ENCODE measurements at regions not wholly inside any gene's neighbourhood (a gene's known extent, or its start where the extent isn't known, plus 50 kb on each side); places are given as distances from the start of the nearest gene placed in this dataset.

GRCh38 chr18:67179726-67180125 is 336.8 kb downstream of the DSEL start:
- no peak overlapping the region for H3K4me2 ChIP-seq (ENCODE audit: low read depth, low read length, poor library complexity, severe bottlenecking)
- no peaks in the 10 kb centered on the region for H3K27me3 ChIP-seq (ENCODE audit: low read length)
- H3K9ac ChIP-seq (ENCODE audit: low read length): no peak overlapping the region
- H3K79me2 ChIP-seq (ENCODE audit: insufficient read depth, low read length): no peaks in the 10 kb centered on the region
- no peaks in the 10 kb centered on the region for H3F3A ChIP-seq (ENCODE audit: insufficient read depth)
- no peak for TF ChIP-seq EZH2phosphoT487 (conservative IDR thresholded peaks at IDR 0.05; ENCODE audit: low read length)
- no peak for TF ChIP-seq CTCF (IDR thresholded peaks at IDR 0.05; ENCODE audit: insufficient read depth, low read length, poor library complexity, severe bottlenecking)
- no peaks in the 10 kb centered on the region for H3K9me3 ChIP-seq (ENCODE audit: insufficient read depth, low read length)
- H3K27ac ChIP-seq (ENCODE audit: low read depth, low read length): no peak overlapping the region
- no peaks in the 10 kb centered on the region for H3K36me3 ChIP-seq (ENCODE audit: low read length)
- H2AFZ ChIP-seq (ENCODE audit: low read depth, low read length, severe bottlenecking): no peak overlapping the region
- H3K9me2 ChIP-seq (replicated peaks; ENCODE audit: insufficient read depth, low read length): no peaks in the 10 kb centered on the region
- H3K4me3 ChIP-seq (ENCODE audit: insufficient read depth, low read length, poor library complexity, severe bottlenecking): no peak overlapping the region
- H4K20me1 ChIP-seq (ENCODE audit: low read depth, low read length): no peaks in the 10 kb centered on the region

GRCh38 chr18:67159662-67160061 is 356.9 kb downstream of the DSEL start:
- H4K20me1 ChIP-seq (ENCODE audit: low read depth, low read length): no peaks in the 10 kb centered on the region
- no peak overlapping the region for H3K27ac ChIP-seq (ENCODE audit: low read depth, low read length)
- H3K4me2 ChIP-seq (ENCODE audit: low read depth, low read length, poor library complexity, severe bottlenecking): no peak overlapping the region
- H2AFZ ChIP-seq (ENCODE audit: low read depth, low read length, severe bottlenecking): no peak overlapping the region
- H3F3A ChIP-seq (ENCODE audit: insufficient read depth): no peaks in the 10 kb centered on the region
- H3K36me3 ChIP-seq (ENCODE audit: low read length): no peaks in the 10 kb centered on the region
- H3K4me3 ChIP-seq (ENCODE audit: insufficient read depth, low read length, poor library complexity, severe bottlenecking): no peak overlapping the region
- TF ChIP-seq CTCF (IDR thresholded peaks at IDR 0.05; ENCODE audit: insufficient read depth, low read length, poor library complexity, severe bottlenecking): no peak
- no peaks in the 10 kb centered on the region for H3K27me3 ChIP-seq (ENCODE audit: low read length)
- no peaks in the 10 kb centered on the region for H3K9me3 ChIP-seq (ENCODE audit: insufficient read depth, low read length)
- no peak overlapping the region for H3K9ac ChIP-seq (ENCODE audit: low read length)
- no peaks in the 10 kb centered on the region for H3K79me2 ChIP-seq (ENCODE audit: insufficient read depth, low read length)
- H3K9me2 ChIP-seq (replicated peaks; ENCODE audit: insufficient read depth, low read length): no peaks in the 10 kb centered on the region

GRCh38 chr18:67154979-67155378 is 361.5 kb downstream of the DSEL start:
- no peak for TF ChIP-seq EZH2phosphoT487 (conservative IDR thresholded peaks at IDR 0.05; ENCODE audit: low read length)
- TF ChIP-seq CTCF (IDR thresholded peaks at IDR 0.05; ENCODE audit: insufficient read depth, low read length, poor library complexity, severe bottlenecking): no peak
- Histone ChIP-seq H2AFZ (ENCODE audit: low read depth, low read length, severe bottlenecking) (no peak overlapping the region), H3K4me2 (ENCODE audit: low read depth, low read length, poor library complexity, severe bottlenecking) (no peak overlapping the region), H3K4me3 (ENCODE audit: insufficient read depth, low read length, poor library complexity, severe bottlenecking) (no peak overlapping the region), H3K79me2 (ENCODE audit: insufficient read depth, low read length) (no peaks in the 10 kb centered on the region), H3K9ac (ENCODE audit: low read length) (no peak overlapping the region), H3F3A (ENCODE audit: insufficient read depth) (no peaks in the 10 kb centered on the region), H3K27ac (ENCODE audit: low read depth, low read length) (no peak overlapping the region), H3K9me3 (ENCODE audit: insufficient read depth, low read length) (no peaks in the 10 kb centered on the region), H3K36me3 (ENCODE audit: low read length) (no peaks in the 10 kb centered on the region), H4K20me1 (ENCODE audit: low read depth, low read length) (no peaks in the 10 kb centered on the region), H3K9me2 (replicated peaks; ENCODE audit: insufficient read depth, low read length) (no peaks in the 10 kb centered on the region), H3K27me3 (ENCODE audit: low read length) (no peaks in the 10 kb centered on the region)

- H3K79me2 ChIP-seq (ENCODE audit: insufficient read depth, low read length): no peaks in the 10 kb centered on the region
- no peak overlapping the region for H3K4me3 ChIP-seq (ENCODE audit: insufficient read depth, low read length, poor library complexity, severe bottlenecking)
- no peaks in the 10 kb centered on the region for H3K9me3 ChIP-seq (ENCODE audit: insufficient read depth, low read length)
- no peak overlapping the region for H2AFZ ChIP-seq (ENCODE audit: low read depth, low read length, severe bottlenecking)
- H3K36me3 ChIP-seq (ENCODE audit: low read length): no peaks in the 10 kb centered on the region
- H3K9ac ChIP-seq (ENCODE audit: low read length): no peak overlapping the region
- H3K9me2 ChIP-seq (replicated peaks; ENCODE audit: insufficient read depth, low read length): no peaks in the 10 kb centered on the region
- H3K4me2 ChIP-seq (ENCODE audit: low read depth, low read length, poor library complexity, severe bottlenecking): no peak overlapping the region
- no peaks in the 10 kb centered on the region for H3K27me3 ChIP-seq (ENCODE audit: low read length)
- no peak overlapping the region for H3K27ac ChIP-seq (ENCODE audit: low read depth, low read length)
- no peak for TF ChIP-seq EZH2phosphoT487 (conservative IDR thresholded peaks at IDR 0.05; ENCODE audit: low read length)
- H3F3A ChIP-seq (ENCODE audit: insufficient read depth): no peaks in the 10 kb centered on the region
- no peaks in the 10 kb centered on the region for H4K20me1 ChIP-seq (ENCODE audit: low read depth, low read length)
Observed at GRCh38 chr18:67151366-67151765, 365.2 kb downstream of the DSEL start.

Data from SU-DHL-6 (cell line).